ENCODE measurements at regions not wholly inside any gene's neighbourhood (a gene's known extent, or its start where the extent isn't known, plus 50 kb on each side); places are given as distances from the start of the nearest gene placed in this dataset.
"Not testable (repeated sequence)": the region's sequence is repeated elsewhere in the genome, so short reads cannot be mapped to it uniquely, and the experiment has no call there.

GRCh38 chr2:2647141-2647541 is 316.1 kb upstream of the MYT1L start:
- peaks cover 4% of the 10 kb centered on the region for H3K27me3 ChIP-seq
- H3K4me1 ChIP-seq = no peaks in the 10 kb centered on the region
- no peak overlapping the region for H3K4me3 ChIP-seq
- intact Hi-C loops (cut with DNase I) = no loop called here
- no peak overlapping the region for H3K27ac ChIP-seq
- H3K36me3 ChIP-seq = no peaks in the 10 kb centered on the region
- ATAC-seq (no peak), DNase-seq (no peak)
- H3K9me3 ChIP-seq = no peaks in the 10 kb centered on the region
- TF ChIP-seq CTCF (IDR thresholded peaks at IDR 0.05) = no peak

GRCh38 chr2:2646433-2647051 is 315.5 kb upstream of the MYT1L start:
- Histone ChIP-seq H3K27me3 (peaks cover 4% of the 10 kb centered on the region), H3K4me1 (no peaks in the 10 kb centered on the region), H3K4me3 (no peak overlapping the region), H3K36me3 (no peaks in the 10 kb centered on the region), H3K9me3 (no peaks in the 10 kb centered on the region), H3K27ac (no peak overlapping the region)
- ATAC-seq = no peak
- no peak for TF ChIP-seq CTCF (IDR thresholded peaks at IDR 0.05)
- no peak for DNase-seq
- intact Hi-C loops (cut with DNase I) = no loop called here

GRCh38 chr2:2645162-2645855 is 314.2 kb upstream of the MYT1L start:
- H3K36me3 ChIP-seq = no peaks in the 10 kb centered on the region
- TF ChIP-seq CTCF (IDR thresholded peaks at IDR 0.05) = no peak
- no peaks in the 10 kb centered on the region for H3K4me1 ChIP-seq
- no peak overlapping the region for H3K27ac ChIP-seq
- ATAC-seq (peak; percentile 15), DNase-seq (no peak)
- no peak overlapping the region for H3K4me3 ChIP-seq
- intact Hi-C loops (cut with DNase I) = no loop called here
- H3K27me3 ChIP-seq = peaks cover 4% of the 10 kb centered on the region
- H3K9me3 ChIP-seq = no peaks in the 10 kb centered on the region

GRCh38 chr2:2644751-2645150 is 313.7 kb upstream of the MYT1L start:
- H3K27ac ChIP-seq; H3K4me3 ChIP-seq; H3K9me3 ChIP-seq; H3K4me1 ChIP-seq; H3K27me3 ChIP-seq; intact Hi-C loops (cut with DNase I); ATAC-seq; DNase-seq; H3K36me3 ChIP-seq: not testable (repeated sequence)

GRCh38 chr2:2644040-2644439 is 313.0 kb upstream of the MYT1L start:
- TF ChIP-seq CTCF (IDR thresholded peaks at IDR 0.05) = no peak
- Histone ChIP-seq H3K4me1 (no peaks in the 10 kb centered on the region), H3K27ac (no peak overlapping the region), H3K36me3 (no peaks in the 10 kb centered on the region), H3K27me3 (peaks cover 4% of the 10 kb centered on the region), H3K9me3 (no peaks in the 10 kb centered on the region), H3K4me3 (no peak overlapping the region)
- no peak for DNase-seq
- no peak for ATAC-seq
- intact Hi-C loops (cut with DNase I) = no loop called here

- no peak overlapping the region for H3K27ac ChIP-seq
- H3K4me3 ChIP-seq = no peak overlapping the region
- H3K9me3 ChIP-seq = no peaks in the 10 kb centered on the region
- ATAC-seq (no peak), DNase-seq (no peak)
- peaks cover 4% of the 10 kb centered on the region for H3K27me3 ChIP-seq
- intact Hi-C loops (cut with DNase I) = no loop called here
- no peaks in the 10 kb centered on the region for H3K36me3 ChIP-seq
- no peak for TF ChIP-seq CTCF (IDR thresholded peaks at IDR 0.05)
- H3K4me1 ChIP-seq = no peaks in the 10 kb centered on the region
Measured at GRCh38 chr2:2642906-2643890, 312.1 kb upstream of the MYT1L start.

Data from upper lobe of right lung (tissue), 1 donor.